C4-2B (cell line): ENCODE measurements at regions not wholly inside any gene's neighbourhood (a gene's known extent, or its start where the extent isn't known, plus 50 kb on each side); places are given as distances from the start of the nearest gene placed in this dataset.

Experiments
- H3K27ac ChIP-seq: fragments of 450-650 bp; 2 replicates; pipeline ENCODE4 v1.5.1; 2017
- ZFX ChIP-seq: fragments of 450-650 bp; IDR thresholded peaks from 2 replicates; pipeline ENCODE4 v1.6.1; 2017
- TF ChIP-seq, protein P1 (sequence below): fragments of 450-650 bp; conservative IDR thresholded peaks from 2 replicates; pipeline ENCODE4 v1.5.1; 2017; ENCODE audit warnings: mild to moderate bottlenecking

DNA sequence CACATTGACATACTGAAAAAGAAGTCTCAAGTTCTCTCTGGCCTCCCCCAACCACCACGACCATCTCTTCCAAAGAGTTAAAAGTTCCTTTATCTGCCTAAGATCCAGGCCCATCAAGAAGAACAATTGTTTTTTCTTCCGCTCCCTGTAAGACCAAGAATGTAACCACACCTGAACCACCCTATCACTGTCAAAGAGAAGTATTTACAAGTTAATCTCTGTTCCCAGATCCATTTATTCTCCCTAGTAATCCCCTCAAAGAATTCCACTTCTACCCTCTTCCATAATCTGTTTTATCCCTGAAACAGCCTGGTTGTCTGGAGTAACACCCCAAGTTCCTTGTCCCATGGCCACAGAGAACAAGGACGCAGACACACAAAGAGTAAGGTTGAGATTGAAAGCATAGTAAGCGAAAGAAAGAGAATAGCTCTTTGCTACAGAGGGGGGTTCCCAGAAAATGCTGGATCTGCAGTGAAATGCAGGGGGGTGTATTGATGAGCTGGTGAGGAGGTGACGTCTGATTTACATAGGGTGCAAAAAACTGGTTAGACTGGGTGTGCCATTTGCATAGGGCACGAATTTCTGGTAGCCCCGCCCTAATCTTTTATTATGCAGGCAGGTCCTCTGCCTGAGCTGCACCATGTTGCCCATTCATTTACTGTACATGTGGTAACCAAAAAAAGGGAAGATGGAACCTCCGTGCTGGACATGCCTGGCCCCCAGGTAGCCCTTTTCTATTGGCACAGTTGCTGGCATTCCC lies 122.0 kb downstream of the SKIDA1 start:
- no peak overlapping the region for H3K27ac ChIP-seq
- TF ChIP-seq, protein P1, sequence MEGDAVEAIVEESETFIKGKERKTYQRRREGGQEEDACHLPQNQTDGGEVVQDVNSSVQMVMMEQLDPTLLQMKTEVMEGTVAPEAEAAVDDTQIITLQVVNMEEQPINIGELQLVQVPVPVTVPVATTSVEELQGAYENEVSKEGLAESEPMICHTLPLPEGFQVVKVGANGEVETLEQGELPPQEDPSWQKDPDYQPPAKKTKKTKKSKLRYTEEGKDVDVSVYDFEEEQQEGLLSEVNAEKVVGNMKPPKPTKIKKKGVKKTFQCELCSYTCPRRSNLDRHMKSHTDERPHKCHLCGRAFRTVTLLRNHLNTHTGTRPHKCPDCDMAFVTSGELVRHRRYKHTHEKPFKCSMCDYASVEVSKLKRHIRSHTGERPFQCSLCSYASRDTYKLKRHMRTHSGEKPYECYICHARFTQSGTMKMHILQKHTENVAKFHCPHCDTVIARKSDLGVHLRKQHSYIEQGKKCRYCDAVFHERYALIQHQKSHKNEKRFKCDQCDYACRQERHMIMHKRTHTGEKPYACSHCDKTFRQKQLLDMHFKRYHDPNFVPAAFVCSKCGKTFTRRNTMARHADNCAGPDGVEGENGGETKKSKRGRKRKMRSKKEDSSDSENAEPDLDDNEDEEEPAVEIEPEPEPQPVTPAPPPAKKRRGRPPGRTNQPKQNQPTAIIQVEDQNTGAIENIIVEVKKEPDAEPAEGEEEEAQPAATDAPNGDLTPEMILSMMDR, result no peak
- TF ChIP-seq ZFX, result no peak

DNA sequence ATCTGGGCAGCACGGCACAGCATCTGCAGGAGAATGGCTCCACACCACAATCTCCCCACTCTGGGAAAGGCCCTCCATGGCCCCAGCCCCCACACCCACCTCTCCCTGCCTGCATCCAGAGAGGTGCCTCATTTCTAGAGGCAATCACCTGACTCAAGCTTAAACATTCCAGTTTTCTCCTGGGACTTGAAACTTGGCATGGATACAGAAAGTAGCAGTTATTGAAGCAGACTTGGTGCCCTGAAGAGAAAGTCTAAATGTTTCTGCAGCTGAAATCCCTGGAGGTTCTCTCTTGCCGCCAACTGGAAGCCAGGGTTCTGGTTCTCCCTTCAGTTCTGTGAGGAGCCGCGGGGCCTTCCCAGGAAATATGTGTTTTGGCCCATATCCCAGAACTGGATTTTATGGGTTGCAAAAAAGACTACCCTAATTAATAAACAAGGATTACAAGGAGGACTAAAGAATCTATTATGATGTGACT lies 122.8 kb downstream of the SKIDA1 start:
- TF ChIP-seq, protein P1, result no peak
- no peak for TF ChIP-seq ZFX
- peak overlapping the region; percentile 29 for H3K27ac ChIP-seq

DNA sequence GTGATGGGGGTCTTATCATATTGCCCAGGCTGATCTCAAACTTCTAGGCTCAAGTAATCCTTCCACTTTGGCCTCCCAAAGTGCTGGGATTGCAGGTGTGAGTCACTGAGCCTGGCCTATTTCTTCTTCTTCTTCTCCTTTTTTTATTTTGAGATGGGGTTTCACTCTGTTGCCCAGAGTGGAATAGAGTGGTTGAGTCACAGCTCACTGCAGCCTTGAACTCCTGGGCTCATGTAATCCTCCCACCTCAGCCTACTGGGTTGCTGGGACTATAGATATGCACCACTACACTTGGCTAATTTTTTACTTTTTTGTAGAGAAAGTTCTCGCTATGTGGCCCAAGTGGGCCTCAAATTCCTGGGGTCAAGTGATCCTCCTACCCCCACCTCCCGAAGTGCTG lies 124.3 kb downstream of the SKIDA1 start:
- H3K27ac ChIP-seq, result no peak overlapping the region
- TF ChIP-seq, protein P1, result no peak
- TF ChIP-seq ZFX, result no peak

DNA sequence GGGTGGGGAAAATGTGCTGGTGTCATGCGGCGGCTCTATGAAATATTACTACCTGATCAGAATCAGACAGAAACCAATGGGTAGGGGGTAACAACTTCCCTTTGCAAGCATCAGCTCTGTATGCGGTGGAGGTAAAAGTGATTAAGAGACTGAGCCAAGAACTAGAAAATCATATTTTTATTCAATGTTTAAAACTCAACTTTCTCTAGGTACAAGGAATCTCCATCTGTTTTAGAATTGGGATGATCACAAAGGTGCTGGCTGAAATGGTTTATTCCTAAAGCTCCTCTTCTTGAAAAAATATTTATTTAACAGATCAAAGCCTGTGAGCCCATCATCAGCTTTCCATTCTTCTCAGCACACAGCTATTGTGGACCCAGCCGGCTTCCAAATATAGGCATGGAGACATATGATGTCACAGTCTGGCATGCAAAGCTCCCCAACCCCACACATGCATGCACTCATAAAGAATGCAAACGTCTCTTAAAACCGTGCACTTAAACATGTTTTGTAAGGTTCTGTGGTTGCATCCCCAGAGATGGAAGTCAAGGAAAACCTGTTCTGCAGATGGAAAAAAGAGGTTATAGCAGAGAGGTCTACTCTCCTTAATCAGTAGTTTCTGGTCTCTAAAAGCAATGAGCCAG lies 126.0 kb downstream of the SKIDA1 start:
- no peak overlapping the region for H3K27ac ChIP-seq
- TF ChIP-seq ZFX, result no peak
- TF ChIP-seq, protein P1, result no peak

DNA sequence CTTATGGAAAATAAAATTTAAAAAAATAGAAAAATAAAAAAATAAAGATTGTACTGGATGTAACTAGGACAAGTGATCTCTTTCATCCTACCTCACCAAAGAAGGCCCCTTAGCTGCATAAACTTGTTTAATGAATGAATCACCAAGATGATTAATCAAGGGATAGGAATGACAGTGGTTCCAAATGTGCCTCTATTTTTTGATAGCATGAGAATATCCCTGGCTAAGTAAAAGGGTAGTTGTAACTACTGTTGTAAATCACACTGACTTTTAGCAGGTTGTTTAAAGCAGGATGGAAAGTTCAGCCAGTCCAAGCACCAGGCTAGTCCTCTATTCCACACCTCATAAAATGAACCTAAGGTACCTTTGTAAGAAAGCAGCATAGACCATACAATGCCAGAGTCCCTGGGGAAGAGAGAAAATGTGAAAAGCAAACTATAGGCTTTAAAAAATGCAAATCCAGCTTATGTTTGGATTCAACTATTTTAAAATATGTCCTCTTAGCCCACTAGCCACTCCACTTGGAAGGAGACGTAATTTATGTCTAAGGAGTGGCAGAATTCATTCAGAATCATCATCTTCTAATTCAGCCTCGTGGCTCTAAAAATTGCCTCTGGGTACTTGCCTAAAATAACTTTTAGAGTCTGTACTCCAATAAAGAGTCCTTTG lies 126.8 kb downstream of the SKIDA1 start:
- TF ChIP-seq, protein P1, result no peak
- no peak for TF ChIP-seq ZFX
- H3K27ac ChIP-seq, result no peak overlapping the region

DNA sequence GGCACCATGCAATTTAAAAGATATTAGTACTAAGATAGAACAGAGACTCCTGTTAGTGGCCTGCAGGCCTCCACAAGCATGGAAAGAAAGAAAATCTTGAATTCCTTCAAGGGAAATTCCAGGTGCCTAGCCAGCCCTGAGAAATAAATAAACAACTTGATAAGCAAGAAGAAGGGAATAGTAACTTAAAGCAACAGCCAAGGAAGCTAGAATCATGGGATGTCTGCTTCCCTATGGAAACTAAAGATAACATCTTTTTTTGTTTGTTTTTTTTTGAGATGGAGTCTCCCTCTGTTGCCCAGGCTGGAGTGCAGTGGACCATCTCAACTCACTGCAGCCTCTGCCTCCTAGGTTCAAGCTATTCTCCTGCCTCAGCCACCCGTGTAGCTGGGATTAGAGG lies 128.6 kb downstream of the SKIDA1 start:
- H3K27ac ChIP-seq, result no peak overlapping the region
- TF ChIP-seq, protein P1, result no peak
- no peak for TF ChIP-seq ZFX

DNA sequence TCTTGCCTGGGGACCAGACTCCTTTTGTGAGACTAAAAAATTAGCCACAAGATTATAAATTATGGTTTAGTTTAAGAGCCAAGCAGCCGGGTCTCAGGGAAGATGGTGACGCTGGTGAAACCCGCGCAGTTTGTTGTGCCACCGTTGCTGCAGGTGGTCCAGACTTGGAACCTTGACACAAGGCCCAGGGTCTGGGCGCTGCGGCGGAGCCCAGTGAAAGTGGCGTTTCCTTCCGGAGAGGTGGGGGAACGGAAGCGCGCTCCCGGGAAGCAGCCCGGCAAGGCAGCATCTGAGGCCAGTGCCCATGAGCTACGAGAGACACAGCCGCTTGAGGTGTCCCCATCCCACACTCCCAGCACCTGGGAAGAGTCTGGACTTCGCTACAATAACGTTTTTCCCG lies 131.6 kb downstream of the SKIDA1 start:
- TF ChIP-seq ZFX, result no peak
- TF ChIP-seq, protein P1, result no peak
- no peak overlapping the region for H3K27ac ChIP-seq
